Heart right ventricle (tissue), 16 donors: ENCODE measurements at regions not wholly inside any gene's neighbourhood (a gene's known extent, or its start where the extent isn't known, plus 50 kb on each side); places are given as distances from the start of the nearest gene placed in this dataset.

ENCODE experiments used
- ATAC-seq, 8 donors: fragments of 200-7000 bp; cut with Tn5 transposase; one replicate each; pipeline ENCODE4 v1.9.1; 2020; ENCODE audit warnings: mild to moderate bottlenecking in 8 of 8, moderate library complexity in 8 of 8, moderate number of reproducible peaks in 1 of 8
- DNase-seq, 2 donors: peaks; one replicate each; pipeline ENCODE4 v3.0.0-alpha.2; 2020
- H3K27ac ChIP-seq, 10 donors: fragments of 200-600 bp; sonication (generic) in 2 of 10; one replicate each; pipeline versions ENCODE4 v1.5.0 to v1.8.0; 2020 to 2022; ENCODE audit warnings: mild to moderate bottlenecking in 3 of 10
- H3K27me3 ChIP-seq, 7 donors: fragments of 200-600 bp; one replicate each; pipeline ENCODE4 v1.8.0; 2021 to 2022; ENCODE audit warnings: mild to moderate bottlenecking in 2 of 7
- H3K36me3 ChIP-seq, 9 donors: fragments of 200-600 bp; sonication (generic) in 1 of 9; one replicate each; pipeline versions ENCODE4 v1.5.0 to v1.8.0; 2020 to 2022; ENCODE audit warnings: mild to moderate bottlenecking in 2 of 9
- H3K4me1 ChIP-seq, 9 donors: fragments of 200-600 bp; sonication (generic) in 1 of 9; one replicate each; pipeline versions ENCODE4 v1.5.0 to v1.8.0; 2020 to 2022; ENCODE audit warnings: mild to moderate bottlenecking in 4 of 9
- H3K4me3 ChIP-seq, 10 donors: fragments of 200-600 bp; sonication (generic) in 2 of 10; one replicate each; pipeline versions ENCODE4 v1.5.0 to v1.8.0; 2020 to 2022; ENCODE audit warnings: mild to moderate bottlenecking in 7 of 10, moderate library complexity in 2 of 10
- H3K9me3 ChIP-seq, 11 donors: fragments of 200-600 bp in 10 of 11; sonication (generic) in 2 of 11; one replicate each; pipeline versions ENCODE4 v1.5.0 to v1.8.0; 2013 to 2022; ENCODE audit warnings: mild to moderate bottlenecking in 2 of 11, control low read depth in 1 of 11, moderate library complexity in 1 of 11
- WGBS, 2 donors: extraction: QIAGEN DNeasy Blood & Tissue Kit; methylation state at CpG; one replicate each; pipeline ENCODE4 v1.1.7; 2013; ENCODE audit warnings: inconsistent platforms in 1 of 2; 5-methylcytosine and 5-hydroxymethylcytosine counted together
- intact Hi-C, 10 donors: fragments of 100-400 bp; cut with DNase I; formaldehyde crosslinking; loops; one replicate each; pipeline versions ENCODE4 v1.11.1 to v1.14.2; 2022
- TF ChIP-seq, protein P1 (sequence below), 9 donors: fragments of 200-600 bp; sonication (generic) in 2 of 9; IDR thresholded peaks; one replicate each; pipeline versions ENCODE4 v1.5.0 to v1.8.0; 2021 to 2022; ENCODE audit warnings: antibody characterized with exemption in 9 of 9, mild to moderate bottlenecking in 5 of 9, moderate library complexity in 1 of 9
- donor health status: Arrhythmogenic right ventricular cardiomyopathy.
- donor health status: ischemic (EF 13 %, LVEDD 7.1; RV severe dilation, severe dysfunction).
- donor health status: healthy with polysubstance abuse.
- donor health status: DM: no; HTN: yes; CAD: no.
- donor health status: DM: no; HTN: no; CAD: no.
- donor health status: ischemic (EF 25% LVEDD 6.9; RV normal size, moderate dysfunction).
- donor health status: ischemic (EF 25% LVEDD 5.7; RV mildly dilated, moderate dysfunction).
- donor health status: healthy.
- donor health status: DM: yes; HTN: yes; CAD: no.
- donor health status: Ischemic cardiomyopathy.
- donor health status: ischemic (EF 35%, LVEDD 5.7; RV mildly dilated, moderate dysfunction).
- donor health status: nonischemic (EF 11% LVEDD 7.7; RV severe dilation, severe dysfunction).
- donor health status: DM: yes; HTN: yes; CAD: no.
- donor health status: PGD.
- donor health status: ischemic (EF 29% LVEDD 5.4; RV normal size, mild dysfunction).
- donor health status: nonischemic (EF 23%, LVEDD 6.1; RV moderate dilation, normal function).

- H3K27ac ChIP-seq: no peak overlapping the region
- no peaks in the 10 kb centered on the region for H3K27me3 ChIP-seq
- ATAC-seq: no peak
- DNase-seq: no peak
- H3K4me3 ChIP-seq: no peak overlapping the region
- 86 to 90% methylated on average over 4 of the region's 4 CpGs for WGBS, 2 donors
- H3K4me1 ChIP-seq: no peaks in the 10 kb centered on the region
- intact Hi-C loops: no loop called here
- TF ChIP-seq, protein P1, sequence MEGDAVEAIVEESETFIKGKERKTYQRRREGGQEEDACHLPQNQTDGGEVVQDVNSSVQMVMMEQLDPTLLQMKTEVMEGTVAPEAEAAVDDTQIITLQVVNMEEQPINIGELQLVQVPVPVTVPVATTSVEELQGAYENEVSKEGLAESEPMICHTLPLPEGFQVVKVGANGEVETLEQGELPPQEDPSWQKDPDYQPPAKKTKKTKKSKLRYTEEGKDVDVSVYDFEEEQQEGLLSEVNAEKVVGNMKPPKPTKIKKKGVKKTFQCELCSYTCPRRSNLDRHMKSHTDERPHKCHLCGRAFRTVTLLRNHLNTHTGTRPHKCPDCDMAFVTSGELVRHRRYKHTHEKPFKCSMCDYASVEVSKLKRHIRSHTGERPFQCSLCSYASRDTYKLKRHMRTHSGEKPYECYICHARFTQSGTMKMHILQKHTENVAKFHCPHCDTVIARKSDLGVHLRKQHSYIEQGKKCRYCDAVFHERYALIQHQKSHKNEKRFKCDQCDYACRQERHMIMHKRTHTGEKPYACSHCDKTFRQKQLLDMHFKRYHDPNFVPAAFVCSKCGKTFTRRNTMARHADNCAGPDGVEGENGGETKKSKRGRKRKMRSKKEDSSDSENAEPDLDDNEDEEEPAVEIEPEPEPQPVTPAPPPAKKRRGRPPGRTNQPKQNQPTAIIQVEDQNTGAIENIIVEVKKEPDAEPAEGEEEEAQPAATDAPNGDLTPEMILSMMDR (IDR thresholded peaks at IDR 0.05): no peak
- no peaks in the 10 kb centered on the region for H3K36me3 ChIP-seq
- peaks cover 0 to 11% (median 0%) of the 10 kb centered on the region in 11 donors for H3K9me3 ChIP-seq
Observed at GRCh38 chr9:106333481-106333880, 529.5 kb upstream of the ZNF462 start.

DNA sequence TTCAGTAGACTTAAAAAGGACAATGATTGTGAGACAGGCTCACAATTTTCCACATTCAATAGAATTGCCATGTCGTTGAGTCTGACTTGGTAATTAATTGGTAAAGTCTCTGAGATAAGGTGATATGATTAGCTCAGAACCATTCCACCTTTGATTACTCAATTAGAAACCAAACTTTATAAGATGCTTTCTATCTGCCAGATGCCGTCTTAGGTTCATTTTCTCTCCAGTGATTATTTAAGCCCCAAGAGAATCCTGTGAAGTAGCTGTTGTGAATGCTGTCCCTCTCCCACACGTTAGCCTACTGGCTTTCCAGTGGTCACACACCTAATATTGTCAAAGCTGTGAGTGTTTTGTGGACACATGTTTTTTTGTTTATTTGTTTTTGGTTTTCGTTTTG, 528.9 kb upstream of the ZNF462 start:
- H3K36me3 ChIP-seq: no peaks in the 10 kb centered on the region
- no peak for DNase-seq
- H3K27me3 ChIP-seq: no peaks in the 10 kb centered on the region
- H3K4me3 ChIP-seq: no peak overlapping the region
- TF ChIP-seq, protein P1 (IDR thresholded peaks at IDR 0.05): no peak
- no peak overlapping the region for H3K27ac ChIP-seq
- WGBS, 2 donors: 60 to 72% methylated on average over 4 of the region's 4 CpGs
- no peaks in the 10 kb centered on the region for H3K4me1 ChIP-seq
- peaks cover 0 to 11% (median 0%) of the 10 kb centered on the region in 11 donors for H3K9me3 ChIP-seq
- intact Hi-C loops: no loop called here
- no peak for ATAC-seq

GRCh38 chr9:106339882-106340281, 523.1 kb upstream of the ZNF462 start:
- intact Hi-C loops: no loop called here
- no peaks in the 10 kb centered on the region for H3K27me3 ChIP-seq
- H3K4me1 ChIP-seq: no peaks in the 10 kb centered on the region
- no peak overlapping the region for H3K27ac ChIP-seq
- DNase-seq: no peak
- H3K4me3 ChIP-seq: no peak overlapping the region
- ATAC-seq: no peak
- TF ChIP-seq, protein P1 (IDR thresholded peaks at IDR 0.05): no peak
- 56 to 66% methylated on average over 3 of the region's 3 CpGs for WGBS, 2 donors
- H3K9me3 ChIP-seq: peaks cover 0 to 11% (median 0%) of the 10 kb centered on the region in 11 donors
- no peaks in the 10 kb centered on the region for H3K36me3 ChIP-seq

DNA sequence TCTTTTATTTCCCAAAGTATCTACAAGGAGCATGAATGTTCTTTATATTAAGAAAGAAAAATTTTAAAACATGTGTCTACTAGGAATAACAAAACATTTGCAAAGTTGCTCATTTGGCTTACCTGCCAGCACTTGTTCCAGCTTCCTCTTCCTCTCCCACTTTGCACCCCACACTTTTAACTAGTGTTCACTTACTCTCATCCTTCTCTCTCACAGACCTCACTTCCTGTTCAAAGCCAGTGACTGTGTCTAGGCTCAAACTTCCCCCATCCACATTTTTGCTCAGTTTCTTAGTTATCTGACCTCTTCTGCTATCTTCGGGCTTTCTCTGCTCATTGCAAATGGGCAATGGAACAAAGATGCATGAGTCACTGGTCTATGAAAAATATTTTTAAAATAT, 512.2 kb upstream of the ZNF462 start:
- Histone ChIP-seq H3K9me3 (peaks cover 0 to 8% (median 0%) of the 10 kb centered on the region in 11 donors), H3K4me3 (no peak overlapping the region), H3K27ac (no peak overlapping the region), H3K36me3 (no peaks in the 10 kb centered on the region), H3K27me3 (no peaks in the 10 kb centered on the region), H3K4me1 (no peaks in the 10 kb centered on the region)
- no peak for ATAC-seq
- 46 to 60% methylated on average over 1 of the region's 1 CpG for WGBS, 2 donors
- intact Hi-C loops: no loop called here
- DNase-seq: no peak
- TF ChIP-seq, protein P1 (IDR thresholded peaks at IDR 0.05): no peak

DNA sequence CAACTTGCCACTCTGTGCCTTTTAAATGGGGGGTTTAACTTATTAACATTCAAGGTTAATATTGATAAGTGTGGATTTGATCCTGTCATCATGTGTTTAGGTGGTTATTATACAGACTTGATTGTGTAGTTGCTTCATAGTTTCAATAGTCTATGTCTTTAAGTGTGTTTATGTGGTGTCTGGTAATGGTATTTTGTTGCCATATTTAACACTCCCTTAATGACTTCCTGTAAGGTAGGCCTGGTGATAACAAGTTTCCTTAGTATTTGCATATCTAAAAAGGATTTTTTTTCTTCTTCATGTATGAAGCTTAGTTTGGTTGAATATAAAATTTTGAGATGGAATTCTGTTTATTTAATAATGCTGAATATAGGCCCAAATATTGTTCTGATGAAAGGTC, 506.0 kb upstream of the ZNF462 start:
- Histone ChIP-seq H3K9me3 (peaks cover 0 to 11% (median 0%) of the 10 kb centered on the region in 11 donors), H3K27me3 (no peaks in the 10 kb centered on the region), H3K36me3 (no peaks in the 10 kb centered on the region), H3K4me3 (no peak overlapping the region), H3K4me1 (no peaks in the 10 kb centered on the region), H3K27ac (no peak overlapping the region)
- ATAC-seq: no peak
- intact Hi-C loops: no loop called here
- TF ChIP-seq, protein P1 (IDR thresholded peaks at IDR 0.05): no peak
- no peak for DNase-seq
